Heart left ventricle (tissue), 16 donors: ENCODE measurements at regions not wholly inside any gene's neighbourhood (a gene's known extent, or its start where the extent isn't known, plus 50 kb on each side); places are given as distances from the start of the nearest gene placed in this dataset.

Source experiments
- ATAC-seq, 4 donors: fragments of 200-7000 bp; cut with Tn5 transposase; one replicate each; pipeline ENCODE4 v1.9.1; 2020 to 2022; ENCODE audit warnings: moderate library complexity in 4 of 4, mild to moderate bottlenecking in 3 of 4, moderate number of reproducible peaks in 1 of 4
- DNase-seq, 5 donors: peaks; one replicate each; pipeline ENCODE4 v3.0.0-alpha.2; 2020
- H3K27ac ChIP-seq, 12 donors: fragments of 200-600 bp; sonication (generic) in 4 of 12; one replicate each; pipeline versions ENCODE4 v1.5.0 to v1.8.0; 2016 to 2022; ENCODE audit warnings: mild to moderate bottlenecking in 2 of 12
- H3K27me3 ChIP-seq, 9 donors: fragments of 200-600 bp; sonication (generic) in 2 of 9; one replicate each; pipeline versions ENCODE4 v1.5.1 to v1.8.0; 2016 to 2022; ENCODE audit warnings: mild to moderate bottlenecking in 3 of 9
- H3K36me3 ChIP-seq, 9 donors: fragments of 200-600 bp; sonication (generic) in 2 of 9; one replicate each; pipeline versions ENCODE4 v1.5.0 to v1.8.0; 2018 to 2022; ENCODE audit warnings: mild to moderate bottlenecking in 2 of 9
- H3K4me1 ChIP-seq, 12 donors: fragments of 200-600 bp; sonication (generic) in 4 of 12; one replicate each; pipeline versions ENCODE4 v1.5.0 to v1.8.0; 2016 to 2022; ENCODE audit warnings: mild to moderate bottlenecking in 3 of 12
- H3K4me3 ChIP-seq, 12 donors: fragments of 200-600 bp; sonication (generic) in 4 of 12; one replicate each; pipeline versions ENCODE4 v1.5.0 to v1.8.0; 2017 to 2022; ENCODE audit warnings: mild to moderate bottlenecking in 9 of 12, moderate library complexity in 4 of 12
- H3K9me3 ChIP-seq, 12 donors: fragments of 200-600 bp; sonication (generic) in 4 of 12; one replicate each; pipeline versions ENCODE4 v1.5.0 to v1.8.0; 2016 to 2022; ENCODE audit warnings: mild to moderate bottlenecking in 1 of 12
- POLR2A ChIP-seq, 2 donors: fragments of 450-650 bp; IDR thresholded peaks; one replicate each; pipeline ENCODE4 v1.6.1; 2017; ENCODE audit warnings: antibody characterized with exemption in 2 of 2, mild to moderate bottlenecking in 2 of 2, moderate library complexity in 2 of 2
- WGBS, 4 donors: extraction: QIAGEN DNeasy Blood & Tissue Kit in 2 of 4; methylation state at CpG; one replicate each; pipeline versions ENCODE4 v1.1.5 to v1.1.7; 2013 to 2018; 5-methylcytosine and 5-hydroxymethylcytosine counted together
- intact Hi-C, 10 donors: fragments of 100-400 bp; cut with DNase I; formaldehyde crosslinking; loops; one replicate each; pipeline versions ENCODE4 v1.11.1 to v1.14.2; 2022
- TF ChIP-seq, protein P1 (sequence below), 12 donors: fragments of 200-600 bp; sonication (generic) in 4 of 12; IDR thresholded peaks; one replicate each; pipeline versions ENCODE4 v1.5.0 to v1.8.0; 2018 to 2022; ENCODE audit warnings: antibody characterized with exemption in 12 of 12, mild to moderate bottlenecking in 5 of 12
- donor health status: ischemic (EF 13 %, LVEDD 7.1; RV severe dilation, severe dysfunction).
- donor health status: healthy with polysubstance abuse.
- donor health status: DM: no; HTN: yes; CAD: no.
- donor health status: DM: no; HTN: no; CAD: no.
- donor health status: ischemic (EF 25% LVEDD 6.9; RV normal size, moderate dysfunction).
- donor health status: ischemic (EF 25% LVEDD 5.7; RV mildly dilated, moderate dysfunction).
- donor health status: healthy.
- donor health status: DM: yes; HTN: yes; CAD: no.
- donor health status: ischemic (EF 35%, LVEDD 5.7; RV mildly dilated, moderate dysfunction).
- donor health status: nonischemic (EF 11% LVEDD 7.7; RV severe dilation, severe dysfunction).
- donor health status: DM: yes; HTN: yes; CAD: no.
- donor health status: PGD.
- donor health status: ischemic (EF 29% LVEDD 5.4; RV normal size, mild dysfunction).
- donor health status: nonischemic (EF 23%, LVEDD 6.1; RV moderate dilation, normal function).

DNA sequence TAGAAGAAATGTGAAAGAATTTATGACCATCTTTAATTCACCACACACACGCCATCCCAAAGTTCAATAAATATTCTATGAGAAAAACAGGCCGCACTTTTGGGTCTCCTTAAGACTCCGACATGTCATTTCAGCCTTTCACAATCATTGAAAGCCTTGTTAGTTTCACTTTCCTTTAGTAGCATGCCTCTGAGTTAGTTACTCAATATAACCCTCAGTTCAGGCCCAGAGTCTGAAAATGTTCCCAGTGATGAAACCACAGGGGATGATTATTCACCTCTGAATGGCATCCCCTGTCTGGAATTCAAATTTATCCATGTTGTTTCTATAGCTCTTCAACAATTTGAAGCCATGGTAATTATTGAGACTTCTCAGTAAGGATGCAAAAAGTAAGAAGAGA, 278.1 kb upstream of the NRP1 start:
- Histone ChIP-seq H3K4me1 (peaks cover 0 to 20% (median 0%) of the 10 kb centered on the region in 12 donors), H3K27ac (peak overlapping the region in 8 of 12 donors; percentile 4 to 49 (median 31)), H3K27me3 (no peaks in the 10 kb centered on the region), H3K9me3 (peaks cover 0 to 20% (median 6%) of the 10 kb centered on the region in 12 donors), H3K36me3 (no peaks in the 10 kb centered on the region), H3K4me3 (peak overlapping the region in 1 of 12 donors; percentile 11)
- intact Hi-C loops: no loop called here
- WGBS, 4 donors: 65 to 83% (median 74%) methylated on average over 3 of the region's 3 CpGs
- no peak for TF ChIP-seq POLR2A (IDR thresholded peaks at IDR 0.05)
- TF ChIP-seq, protein P1, sequence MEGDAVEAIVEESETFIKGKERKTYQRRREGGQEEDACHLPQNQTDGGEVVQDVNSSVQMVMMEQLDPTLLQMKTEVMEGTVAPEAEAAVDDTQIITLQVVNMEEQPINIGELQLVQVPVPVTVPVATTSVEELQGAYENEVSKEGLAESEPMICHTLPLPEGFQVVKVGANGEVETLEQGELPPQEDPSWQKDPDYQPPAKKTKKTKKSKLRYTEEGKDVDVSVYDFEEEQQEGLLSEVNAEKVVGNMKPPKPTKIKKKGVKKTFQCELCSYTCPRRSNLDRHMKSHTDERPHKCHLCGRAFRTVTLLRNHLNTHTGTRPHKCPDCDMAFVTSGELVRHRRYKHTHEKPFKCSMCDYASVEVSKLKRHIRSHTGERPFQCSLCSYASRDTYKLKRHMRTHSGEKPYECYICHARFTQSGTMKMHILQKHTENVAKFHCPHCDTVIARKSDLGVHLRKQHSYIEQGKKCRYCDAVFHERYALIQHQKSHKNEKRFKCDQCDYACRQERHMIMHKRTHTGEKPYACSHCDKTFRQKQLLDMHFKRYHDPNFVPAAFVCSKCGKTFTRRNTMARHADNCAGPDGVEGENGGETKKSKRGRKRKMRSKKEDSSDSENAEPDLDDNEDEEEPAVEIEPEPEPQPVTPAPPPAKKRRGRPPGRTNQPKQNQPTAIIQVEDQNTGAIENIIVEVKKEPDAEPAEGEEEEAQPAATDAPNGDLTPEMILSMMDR (IDR thresholded peaks at IDR 0.05): no peak
- DNase-seq (no peak), ATAC-seq (peak in 3 of 4 donors; percentile 53 to 64 (median 59))

DNA sequence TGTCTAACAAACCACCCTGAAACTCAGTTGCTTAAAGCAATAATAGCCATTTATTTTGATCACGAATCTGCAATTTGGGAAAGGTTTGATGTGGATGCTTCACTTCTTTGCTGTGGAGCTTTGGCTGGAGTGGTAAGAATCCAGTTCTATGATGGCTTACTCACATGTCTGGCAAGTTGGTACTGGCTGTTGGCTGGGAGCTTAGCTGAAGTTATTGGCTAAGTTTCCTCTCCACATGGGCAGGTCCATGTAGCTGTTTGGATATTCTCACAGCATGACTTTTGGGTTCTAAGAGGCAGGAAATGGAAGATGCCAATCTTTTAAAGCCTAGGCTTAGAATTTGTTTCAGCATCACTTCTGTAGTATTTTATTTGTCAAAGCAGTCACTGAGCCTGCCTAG, 277.6 kb upstream of the NRP1 start:
- H3K9me3 ChIP-seq: peaks cover 0 to 20% (median 6%) of the 10 kb centered on the region in 12 donors
- H3K36me3 ChIP-seq: no peaks in the 10 kb centered on the region
- no peaks in the 10 kb centered on the region for H3K27me3 ChIP-seq
- H3K27ac ChIP-seq: peak overlapping the region in 8 of 12 donors; percentile 4 to 49 (median 31)
- intact Hi-C loops: no loop called here
- peaks cover 0 to 15% (median 0%) of the 10 kb centered on the region in 12 donors for H3K4me1 ChIP-seq
- TF ChIP-seq, protein P1 (IDR thresholded peaks at IDR 0.05): no peak
- no peak for TF ChIP-seq POLR2A (IDR thresholded peaks at IDR 0.05)
- no peak for DNase-seq
- peak overlapping the region in 1 of 12 donors; percentile 11 for H3K4me3 ChIP-seq
- 90 to 100% (median 95%) methylated on average over 1 of the region's 1 CpG for WGBS, 4 donors
- ATAC-seq: no peak

DNA sequence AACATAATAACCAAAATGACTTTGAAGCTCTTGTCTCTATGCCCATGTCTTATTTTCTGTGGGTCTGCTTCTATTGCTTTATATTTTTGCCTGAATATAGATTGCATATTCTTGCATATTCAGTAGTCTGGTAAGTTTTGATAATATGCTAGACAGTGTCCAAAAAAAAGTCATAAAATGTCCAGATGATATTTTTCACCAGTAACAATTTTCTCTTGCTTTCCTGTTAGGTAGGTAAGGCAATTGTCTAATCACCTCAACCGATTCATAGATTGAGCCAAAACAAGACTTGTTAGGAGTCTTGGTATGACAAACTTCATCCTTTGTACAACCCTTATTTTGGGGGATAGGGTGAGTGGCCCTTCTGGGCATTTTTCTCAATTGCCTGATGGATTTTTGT, 277.0 kb upstream of the NRP1 start:
- no peak for DNase-seq
- intact Hi-C loops: no loop called here
- WGBS, 4 donors: 95 to 100% (median 98%) methylated on average over 1 of the region's 1 CpG
- Histone ChIP-seq H3K9me3 (peaks cover 0 to 20% (median 6%) of the 10 kb centered on the region in 12 donors), H3K4me1 (peaks cover 0 to 14% (median 0%) of the 10 kb centered on the region in 12 donors), H3K27me3 (no peaks in the 10 kb centered on the region), H3K27ac (no peak overlapping the region), H3K36me3 (no peaks in the 10 kb centered on the region), H3K4me3 (no peak overlapping the region)
- TF ChIP-seq, protein P1 (IDR thresholded peaks at IDR 0.05): no peak
- TF ChIP-seq POLR2A (IDR thresholded peaks at IDR 0.05): no peak
- no peak for ATAC-seq

DNA sequence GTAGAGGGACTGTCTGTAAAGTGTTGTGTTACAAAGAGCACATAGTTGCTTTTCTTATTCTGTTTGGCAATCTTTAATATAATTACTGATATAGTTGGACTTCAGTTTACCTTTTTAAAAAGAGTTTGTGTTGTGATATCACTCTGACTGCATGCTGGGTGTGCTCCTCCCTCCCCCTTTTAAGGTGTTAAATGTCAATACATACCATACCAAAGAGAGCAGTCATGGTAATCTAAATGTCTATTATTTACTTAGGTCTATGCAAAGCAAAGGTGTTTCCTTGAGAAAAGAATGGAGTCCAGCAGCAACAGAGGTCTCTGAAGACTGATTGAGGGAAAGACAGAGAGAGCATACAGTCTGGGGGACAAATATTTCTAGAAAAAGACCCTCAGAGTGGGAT, 275.1 kb upstream of the NRP1 start:
- peaks cover 0 to 20% (median 6%) of the 10 kb centered on the region in 12 donors for H3K9me3 ChIP-seq
- DNase-seq (no peak), ATAC-seq (no peak)
- intact Hi-C loops: no loop called here
- H3K4me3 ChIP-seq: no peak overlapping the region
- H3K27me3 ChIP-seq: no peaks in the 10 kb centered on the region
- no peaks in the 10 kb centered on the region for H3K36me3 ChIP-seq
- no peak overlapping the region for H3K27ac ChIP-seq
- no peak for TF ChIP-seq POLR2A (IDR thresholded peaks at IDR 0.05)
- TF ChIP-seq, protein P1 (IDR thresholded peaks at IDR 0.05): no peak
- H3K4me1 ChIP-seq: peaks cover 0 to 14% (median 0%) of the 10 kb centered on the region in 12 donors
